IPS-NIHi11 (cell line): ENCODE measurements at regions not wholly inside any gene's neighbourhood (a gene's known extent, or its start where the extent isn't known, plus 50 kb on each side); places are given as distances from the start of the nearest gene placed in this dataset.

Source experiments
- DNase-seq: peaks from one replicate; pipeline ENCODE4 v3.0.0; 2012; ENCODE audit warnings: mixed read lengths, low spot score

GRCh38 chr12:66852091-66852490 is 173.2 kb upstream of the GRIP1 start:
- DNase-seq = no peak

- no peak for DNase-seq
Measured at GRCh38 chr12:66852765-66853164, 173.9 kb upstream of the GRIP1 start.

- DNase-seq = no peak
Measured at GRCh38 chr12:66859751-66860440, 181.0 kb upstream of the GRIP1 start.

GRCh38 chr12:66860752-66861750 is 182.2 kb upstream of the GRIP1 start:
- peak; percentile 62 for DNase-seq

GRCh38 chr12:66862356-66862985 is 183.6 kb upstream of the GRIP1 start:
- no peak for DNase-seq

GRCh38 chr12:66863276-66863675 is 184.4 kb upstream of the GRIP1 start:
- no peak for DNase-seq

GRCh38 chr12:66877925-66878324 is 199.0 kb upstream of the GRIP1 start:
- no peak for DNase-seq

- DNase-seq = no peak
Measured at GRCh38 chr12:66879409-66879808, 200.5 kb upstream of the GRIP1 start.

- DNase-seq = no peak
Measured at GRCh38 chr12:66881386-66881785, 202.5 kb upstream of the GRIP1 start.

- no peak for DNase-seq
Measured at GRCh38 chr12:66884091-66884490, 205.2 kb upstream of the GRIP1 start.

- DNase-seq = no peak
Measured at GRCh38 chr12:66885115-66885875, 206.4 kb upstream of the GRIP1 start.

GRCh38 chr12:66896797-66897196 is 217.9 kb upstream of the GRIP1 start:
- DNase-seq = no peak

- no peak for DNase-seq
Measured at GRCh38 chr12:66898700-66899469, 220.0 kb upstream of the GRIP1 start.

- no peak for DNase-seq
Measured at GRCh38 chr12:66899588-66899987, 220.7 kb upstream of the GRIP1 start.

GRCh38 chr12:66900616-66901015 is 221.7 kb upstream of the GRIP1 start:
- no peak for DNase-seq

- DNase-seq = no peak
Measured at GRCh38 chr12:66901138-66901932, 222.5 kb upstream of the GRIP1 start.

- no peak for DNase-seq
Measured at GRCh38 chr12:66902020-66902419, 223.1 kb upstream of the GRIP1 start.

GRCh38 chr12:66903782-66904396 is 225.0 kb upstream of the GRIP1 start:
- DNase-seq = no peak

GRCh38 chr12:66905201-66905600 is 226.3 kb upstream of the GRIP1 start:
- DNase-seq = no peak
